ENCODE measurements at regions not wholly inside any gene's neighbourhood (a gene's known extent, or its start where the extent isn't known, plus 50 kb on each side); places are given as distances from the start of the nearest gene placed in this dataset.
"Not testable (repeated sequence)": the region's sequence is repeated elsewhere in the genome, so short reads cannot be mapped to it uniquely, and the experiment has no call there.

GRCh38 chr16:9349373-9349960, 258.0 kb downstream of the HAPSTR1 start:
- peak overlapping the region in 1 of 2 donors; percentile 46 for H3K27ac ChIP-seq (ENCODE audit: low read depth in 1 of 2, low read length in 2 of 2)
- WGBS: 51% methylated on average over 8 of the region's 8 CpGs
- not testable (repeated sequence) for H3K4me3 ChIP-seq (ENCODE audit: low read depth in 1 of 3, low read length in 3 of 3); H3K9ac ChIP-seq (ENCODE audit: low read depth in 1 of 2, low read length in 2 of 2); DNase-seq (ENCODE audit: low spot score); H3K27me3 ChIP-seq (ENCODE audit: control insufficient read depth in 4 of 4, insufficient read depth in 4 of 4, low read length in 3 of 4); H3K9me3 ChIP-seq (ENCODE audit: control insufficient read depth in 4 of 4, low read length in 3 of 4); H3K4me1 ChIP-seq (ENCODE audit: control insufficient read depth in 4 of 4, insufficient read depth in 4 of 4, low read length in 3 of 4); H3K36me3 ChIP-seq (ENCODE audit: control insufficient read depth in 4 of 4, insufficient read depth in 3 of 4, low read depth in 1 of 4, low read length in 3 of 4)
- TF ChIP-seq RXRA (IDR thresholded peaks at IDR 0.05): peak in 1 of 2 donors; percentile 78
- peak in 1 of 2 donors; percentile 66 for TF ChIP-seq HNF4A (conservative IDR thresholded peaks at IDR 0.05)
- TF ChIP-seq, protein P1, sequence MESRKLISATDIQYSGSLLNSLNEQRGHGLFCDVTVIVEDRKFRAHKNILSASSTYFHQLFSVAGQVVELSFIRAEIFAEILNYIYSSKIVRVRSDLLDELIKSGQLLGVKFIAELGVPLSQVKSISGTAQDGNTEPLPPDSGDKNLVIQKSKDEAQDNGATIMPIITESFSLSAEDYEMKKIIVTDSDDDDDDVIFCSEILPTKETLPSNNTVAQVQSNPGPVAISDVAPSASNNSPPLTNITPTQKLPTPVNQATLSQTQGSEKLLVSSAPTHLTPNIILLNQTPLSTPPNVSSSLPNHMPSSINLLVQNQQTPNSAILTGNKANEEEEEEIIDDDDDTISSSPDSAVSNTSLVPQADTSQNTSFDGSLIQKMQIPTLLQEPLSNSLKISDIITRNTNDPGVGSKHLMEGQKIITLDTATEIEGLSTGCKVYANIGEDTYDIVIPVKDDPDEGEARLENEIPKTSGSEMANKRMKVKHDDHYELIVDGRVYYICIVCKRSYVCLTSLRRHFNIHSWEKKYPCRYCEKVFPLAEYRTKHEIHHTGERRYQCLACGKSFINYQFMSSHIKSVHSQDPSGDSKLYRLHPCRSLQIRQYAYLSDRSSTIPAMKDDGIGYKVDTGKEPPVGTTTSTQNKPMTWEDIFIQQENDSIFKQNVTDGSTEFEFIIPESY (IDR thresholded peaks at IDR 0.05): peak; percentile 39

- H3K27ac ChIP-seq (ENCODE audit: low read depth in 1 of 2, low read length in 2 of 2); H3K27me3 ChIP-seq (ENCODE audit: control insufficient read depth in 4 of 4, insufficient read depth in 4 of 4, low read length in 3 of 4); H3K9me3 ChIP-seq (ENCODE audit: control insufficient read depth in 4 of 4, low read length in 3 of 4); DNase-seq (ENCODE audit: low spot score); H3K4me1 ChIP-seq (ENCODE audit: control insufficient read depth in 4 of 4, insufficient read depth in 4 of 4, low read length in 3 of 4); H3K36me3 ChIP-seq (ENCODE audit: control insufficient read depth in 4 of 4, insufficient read depth in 3 of 4, low read depth in 1 of 4, low read length in 3 of 4); H3K4me3 ChIP-seq (ENCODE audit: low read depth in 1 of 3, low read length in 3 of 3); H3K9ac ChIP-seq (ENCODE audit: low read depth in 1 of 2, low read length in 2 of 2): not testable (repeated sequence)
- WGBS: 97% methylated on average over 39 of the region's 39 CpGs
Observed at GRCh38 chr16:9350119-9350799, 258.8 kb downstream of the HAPSTR1 start.

DNA sequence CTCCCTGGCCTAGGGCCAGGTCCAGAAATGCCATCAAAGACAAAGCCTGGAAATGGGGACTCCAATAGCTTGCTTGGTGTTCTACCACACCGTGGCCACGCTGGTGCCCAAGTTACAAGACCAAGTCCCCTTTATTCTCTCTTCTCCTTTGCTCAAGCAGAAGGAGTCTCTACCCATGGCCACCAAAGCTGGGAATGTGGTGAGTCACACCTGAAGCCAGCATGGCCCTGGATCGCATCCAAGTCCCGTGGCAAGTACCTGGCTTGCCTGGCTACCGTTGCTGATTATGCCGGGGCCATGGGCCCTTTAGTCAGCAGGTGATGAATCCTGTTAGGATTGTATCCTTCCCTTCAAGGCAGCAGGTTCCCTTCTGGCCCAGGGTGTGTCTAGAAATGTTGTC, 260.0 kb downstream of the HAPSTR1 start:
- Histone ChIP-seq H3K4me1 (ENCODE audit: control insufficient read depth in 4 of 4, insufficient read depth in 4 of 4, low read length in 3 of 4) (peaks cover 0 to 5% (median 2%) of the 10 kb centered on the region in 4 donors), H3K36me3 (ENCODE audit: control insufficient read depth in 4 of 4, insufficient read depth in 3 of 4, low read depth in 1 of 4, low read length in 3 of 4) (no peaks in the 10 kb centered on the region), H3K27ac (ENCODE audit: low read depth in 1 of 2, low read length in 2 of 2) (no peak overlapping the region), H3K4me3 (ENCODE audit: low read depth in 1 of 3, low read length in 3 of 3) (no peak overlapping the region), H3K9ac (ENCODE audit: low read depth in 1 of 2, low read length in 2 of 2) (no peak overlapping the region), H3K9me3 (ENCODE audit: control insufficient read depth in 4 of 4, low read length in 3 of 4) (peaks cover 0 to 3% (median 0%) of the 10 kb centered on the region in 4 donors), H3K27me3 (ENCODE audit: control insufficient read depth in 4 of 4, insufficient read depth in 4 of 4, low read length in 3 of 4) (no peaks in the 10 kb centered on the region)
- WGBS: 72% methylated on average over 6 of the region's 6 CpGs
- no peak for TF ChIP-seq NR2F2 (IDR thresholded peaks at IDR 0.05)
- TF ChIP-seq, protein P1 (IDR thresholded peaks at IDR 0.05): no peak
- TF ChIP-seq FOXA1 (IDR thresholded peaks at IDR 0.05): no peak
- no peak for TF ChIP-seq RXRA (IDR thresholded peaks at IDR 0.05)
- TF ChIP-seq, protein P2, sequence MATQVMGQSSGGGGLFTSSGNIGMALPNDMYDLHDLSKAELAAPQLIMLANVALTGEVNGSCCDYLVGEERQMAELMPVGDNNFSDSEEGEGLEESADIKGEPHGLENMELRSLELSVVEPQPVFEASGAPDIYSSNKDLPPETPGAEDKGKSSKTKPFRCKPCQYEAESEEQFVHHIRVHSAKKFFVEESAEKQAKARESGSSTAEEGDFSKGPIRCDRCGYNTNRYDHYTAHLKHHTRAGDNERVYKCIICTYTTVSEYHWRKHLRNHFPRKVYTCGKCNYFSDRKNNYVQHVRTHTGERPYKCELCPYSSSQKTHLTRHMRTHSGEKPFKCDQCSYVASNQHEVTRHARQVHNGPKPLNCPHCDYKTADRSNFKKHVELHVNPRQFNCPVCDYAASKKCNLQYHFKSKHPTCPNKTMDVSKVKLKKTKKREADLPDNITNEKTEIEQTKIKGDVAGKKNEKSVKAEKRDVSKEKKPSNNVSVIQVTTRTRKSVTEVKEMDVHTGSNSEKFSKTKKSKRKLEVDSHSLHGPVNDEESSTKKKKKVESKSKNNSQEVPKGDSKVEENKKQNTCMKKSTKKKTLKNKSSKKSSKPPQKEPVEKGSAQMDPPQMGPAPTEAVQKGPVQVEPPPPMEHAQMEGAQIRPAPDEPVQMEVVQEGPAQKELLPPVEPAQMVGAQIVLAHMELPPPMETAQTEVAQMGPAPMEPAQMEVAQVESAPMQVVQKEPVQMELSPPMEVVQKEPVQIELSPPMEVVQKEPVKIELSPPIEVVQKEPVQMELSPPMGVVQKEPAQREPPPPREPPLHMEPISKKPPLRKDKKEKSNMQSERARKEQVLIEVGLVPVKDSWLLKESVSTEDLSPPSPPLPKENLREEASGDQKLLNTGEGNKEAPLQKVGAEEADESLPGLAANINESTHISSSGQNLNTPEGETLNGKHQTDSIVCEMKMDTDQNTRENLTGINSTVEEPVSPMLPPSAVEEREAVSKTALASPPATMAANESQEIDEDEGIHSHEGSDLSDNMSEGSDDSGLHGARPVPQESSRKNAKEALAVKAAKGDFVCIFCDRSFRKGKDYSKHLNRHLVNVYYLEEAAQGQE (IDR thresholded peaks at IDR 0.05): no peak
- TF ChIP-seq RAD21 (IDR thresholded peaks at IDR 0.05): no peak
- no peak for TF ChIP-seq HNF4G (IDR thresholded peaks at IDR 0.05)
- no peak for TF ChIP-seq ATF3 (IDR thresholded peaks at IDR 0.05)
- TF ChIP-seq EGR1 (IDR thresholded peaks at IDR 0.05; ENCODE audit: low read depth in 2 of 2): no peak
- no peak for TF ChIP-seq TAF1 (conservative IDR thresholded peaks at IDR 0.05)
- no peak for TF ChIP-seq CTCF (IDR thresholded peaks at IDR 0.05; ENCODE audit: low read depth, low read length, missing input control)
- no peak for DNase-seq (ENCODE audit: low spot score)

Measured in liver (tissue), 8 donors.